ENCODE measurements at regions not wholly inside any gene's neighbourhood (a gene's known extent, or its start where the extent isn't known, plus 50 kb on each side); places are given as distances from the start of the nearest gene placed in this dataset.

DNA sequence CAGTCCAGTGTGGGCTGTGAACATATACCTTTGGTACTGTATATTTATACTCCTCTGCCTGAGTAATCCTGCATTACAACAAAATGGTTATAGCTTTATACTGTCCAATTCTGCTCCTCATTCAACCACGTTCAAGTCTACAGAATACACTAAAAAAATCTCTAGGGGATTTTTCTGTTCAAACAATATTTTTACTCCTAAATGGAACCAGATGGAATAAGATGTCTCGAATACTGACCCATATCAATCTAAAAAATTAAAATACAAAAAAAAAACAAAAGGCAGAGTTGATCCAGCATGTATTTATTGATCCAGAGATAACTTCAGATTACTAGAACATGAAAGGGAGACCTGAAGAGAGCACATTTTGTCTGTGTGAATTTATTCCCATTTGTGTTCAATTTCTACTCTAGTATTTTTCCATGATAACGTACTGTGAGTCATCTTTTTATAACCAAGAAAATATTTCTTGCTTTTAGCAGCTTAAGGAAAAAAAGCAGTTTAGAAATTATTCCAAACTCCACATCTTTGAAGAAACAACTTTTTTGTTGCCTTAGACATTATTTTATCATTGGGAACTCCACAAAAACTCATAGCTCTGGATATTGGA, 910.7 kb downstream of the TBL1XR1 start:
- TF ChIP-seq, protein P1, sequence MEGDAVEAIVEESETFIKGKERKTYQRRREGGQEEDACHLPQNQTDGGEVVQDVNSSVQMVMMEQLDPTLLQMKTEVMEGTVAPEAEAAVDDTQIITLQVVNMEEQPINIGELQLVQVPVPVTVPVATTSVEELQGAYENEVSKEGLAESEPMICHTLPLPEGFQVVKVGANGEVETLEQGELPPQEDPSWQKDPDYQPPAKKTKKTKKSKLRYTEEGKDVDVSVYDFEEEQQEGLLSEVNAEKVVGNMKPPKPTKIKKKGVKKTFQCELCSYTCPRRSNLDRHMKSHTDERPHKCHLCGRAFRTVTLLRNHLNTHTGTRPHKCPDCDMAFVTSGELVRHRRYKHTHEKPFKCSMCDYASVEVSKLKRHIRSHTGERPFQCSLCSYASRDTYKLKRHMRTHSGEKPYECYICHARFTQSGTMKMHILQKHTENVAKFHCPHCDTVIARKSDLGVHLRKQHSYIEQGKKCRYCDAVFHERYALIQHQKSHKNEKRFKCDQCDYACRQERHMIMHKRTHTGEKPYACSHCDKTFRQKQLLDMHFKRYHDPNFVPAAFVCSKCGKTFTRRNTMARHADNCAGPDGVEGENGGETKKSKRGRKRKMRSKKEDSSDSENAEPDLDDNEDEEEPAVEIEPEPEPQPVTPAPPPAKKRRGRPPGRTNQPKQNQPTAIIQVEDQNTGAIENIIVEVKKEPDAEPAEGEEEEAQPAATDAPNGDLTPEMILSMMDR (conservative IDR thresholded peaks at IDR 0.05): no peak
- TF ChIP-seq EZH2 (IDR thresholded peaks at IDR 0.05; ENCODE audit: low read depth): no peak

All from PC-9 (cell line).